ENCODE measurements at regions not wholly inside any gene's neighbourhood (a gene's known extent, or its start where the extent isn't known, plus 50 kb on each side); places are given as distances from the start of the nearest gene placed in this dataset.

DNA sequence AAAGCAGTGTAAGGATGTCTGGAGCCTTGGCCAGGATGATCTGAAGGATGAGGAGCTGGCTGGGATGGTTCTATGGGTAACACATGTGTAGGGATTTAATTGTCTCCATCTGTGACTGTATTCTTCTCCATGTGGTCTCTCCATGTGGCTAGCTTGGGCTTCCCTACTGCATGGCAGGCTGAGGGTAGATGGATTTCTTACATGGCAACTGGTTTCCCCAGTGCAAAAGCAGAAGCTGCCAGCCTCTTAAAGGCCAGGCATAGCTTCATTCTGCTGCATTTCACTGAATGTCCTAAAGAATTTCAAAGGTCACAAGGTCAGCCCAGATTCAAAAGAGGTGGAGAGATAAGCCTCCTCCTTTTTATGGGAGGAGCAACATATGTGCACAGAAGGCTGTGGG is 61.7 kb downstream of the XCL2 start:
- H3K4me3 ChIP-seq (replicated peaks; ENCODE audit: low read depth, low read length): no peak overlapping the region
- DNase-seq (ENCODE audit: extremely low read depth, insufficient read length): no peak
- no peaks in the 10 kb centered on the region for H3K27me3 ChIP-seq (replicated peaks; ENCODE audit: control insufficient read depth, insufficient read depth, low read length)
- TF ChIP-seq, protein P1, sequence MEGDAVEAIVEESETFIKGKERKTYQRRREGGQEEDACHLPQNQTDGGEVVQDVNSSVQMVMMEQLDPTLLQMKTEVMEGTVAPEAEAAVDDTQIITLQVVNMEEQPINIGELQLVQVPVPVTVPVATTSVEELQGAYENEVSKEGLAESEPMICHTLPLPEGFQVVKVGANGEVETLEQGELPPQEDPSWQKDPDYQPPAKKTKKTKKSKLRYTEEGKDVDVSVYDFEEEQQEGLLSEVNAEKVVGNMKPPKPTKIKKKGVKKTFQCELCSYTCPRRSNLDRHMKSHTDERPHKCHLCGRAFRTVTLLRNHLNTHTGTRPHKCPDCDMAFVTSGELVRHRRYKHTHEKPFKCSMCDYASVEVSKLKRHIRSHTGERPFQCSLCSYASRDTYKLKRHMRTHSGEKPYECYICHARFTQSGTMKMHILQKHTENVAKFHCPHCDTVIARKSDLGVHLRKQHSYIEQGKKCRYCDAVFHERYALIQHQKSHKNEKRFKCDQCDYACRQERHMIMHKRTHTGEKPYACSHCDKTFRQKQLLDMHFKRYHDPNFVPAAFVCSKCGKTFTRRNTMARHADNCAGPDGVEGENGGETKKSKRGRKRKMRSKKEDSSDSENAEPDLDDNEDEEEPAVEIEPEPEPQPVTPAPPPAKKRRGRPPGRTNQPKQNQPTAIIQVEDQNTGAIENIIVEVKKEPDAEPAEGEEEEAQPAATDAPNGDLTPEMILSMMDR (IDR thresholded peaks at IDR 0.05; ENCODE audit: insufficient read depth, low read length, poor library complexity, severe bottlenecking): no peak
- H3K36me3 ChIP-seq (ENCODE audit: control insufficient read depth, insufficient read depth, low read length): no peaks in the 10 kb centered on the region

DNA sequence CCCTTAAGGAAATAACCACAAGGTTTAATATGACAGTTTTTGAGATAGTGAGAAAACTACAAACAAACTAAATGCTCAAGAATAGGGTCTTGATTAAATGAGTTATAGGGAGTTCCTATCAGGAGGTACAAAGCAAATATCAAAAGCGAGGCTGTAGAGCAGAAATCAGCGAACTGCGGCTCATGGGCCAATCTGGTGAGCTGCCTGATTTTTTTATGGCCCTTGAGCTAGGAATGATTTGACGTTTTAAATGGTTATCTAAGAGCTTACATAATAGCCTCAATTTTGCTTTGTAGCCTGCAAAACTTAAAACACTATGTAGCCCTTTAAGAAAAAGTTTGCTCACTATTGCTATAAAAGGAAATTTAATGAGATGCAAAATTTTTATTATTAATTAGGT is 62.2 kb downstream of the XCL2 start:
- Histone ChIP-seq H3K36me3 (ENCODE audit: control insufficient read depth, insufficient read depth, low read length) (no peaks in the 10 kb centered on the region), H3K4me3 (replicated peaks; ENCODE audit: low read depth, low read length) (no peak overlapping the region), H3K27me3 (replicated peaks; ENCODE audit: control insufficient read depth, insufficient read depth, low read length) (no peaks in the 10 kb centered on the region)
- no peak for DNase-seq (ENCODE audit: extremely low read depth, insufficient read length)
- TF ChIP-seq, protein P1 (IDR thresholded peaks at IDR 0.05; ENCODE audit: insufficient read depth, low read length, poor library complexity, severe bottlenecking): no peak

DNA sequence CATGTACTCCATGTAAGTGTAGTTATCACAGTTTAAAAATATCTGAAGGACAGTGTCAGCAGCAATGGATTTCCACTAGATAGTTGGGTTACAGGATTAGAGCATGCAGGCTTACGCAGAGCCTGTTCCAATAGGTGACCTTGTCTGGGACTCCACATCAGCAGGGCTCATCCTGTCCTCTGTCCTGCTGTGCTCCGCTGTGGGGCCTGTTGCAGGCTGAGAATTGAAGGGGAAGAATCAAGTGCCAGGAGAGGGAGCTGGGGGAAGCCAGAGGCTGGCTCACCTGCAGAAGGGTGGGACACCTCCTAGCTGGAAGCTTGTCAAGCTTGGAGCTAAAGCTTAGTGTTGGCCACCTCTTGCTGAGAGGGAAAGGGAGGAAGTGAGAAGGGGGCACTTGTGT is 62.8 kb downstream of the XCL2 start:
- Histone ChIP-seq H3K36me3 (ENCODE audit: control insufficient read depth, insufficient read depth, low read length) (no peaks in the 10 kb centered on the region), H3K4me3 (replicated peaks; ENCODE audit: low read depth, low read length) (no peak overlapping the region), H3K27me3 (replicated peaks; ENCODE audit: control insufficient read depth, insufficient read depth, low read length) (no peaks in the 10 kb centered on the region)
- TF ChIP-seq, protein P1 (IDR thresholded peaks at IDR 0.05; ENCODE audit: insufficient read depth, low read length, poor library complexity, severe bottlenecking): no peak
- DNase-seq (ENCODE audit: extremely low read depth, insufficient read length): no peak

DNA sequence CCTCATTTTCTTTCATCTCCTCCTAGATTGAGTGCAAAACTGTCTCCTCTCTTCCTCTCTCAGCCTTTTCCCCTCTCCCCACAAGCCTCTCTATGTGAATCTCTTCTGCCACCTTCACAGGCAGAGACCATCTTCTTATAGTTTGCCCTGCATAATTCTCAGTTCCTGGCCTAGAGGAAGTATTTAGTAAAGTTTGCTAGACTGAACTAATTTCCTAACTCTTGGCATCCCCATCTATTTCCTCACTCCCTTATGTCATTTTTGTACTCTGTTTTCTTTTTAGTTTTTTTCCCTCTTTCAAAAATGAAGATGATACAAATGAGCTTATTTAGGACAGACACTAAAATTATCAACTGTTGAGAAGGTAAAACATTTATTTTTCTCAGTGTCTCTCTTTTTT is 66.0 kb downstream of the XCL2 start:
- TF ChIP-seq, protein P1 (IDR thresholded peaks at IDR 0.05; ENCODE audit: insufficient read depth, low read length, poor library complexity, severe bottlenecking): no peak
- DNase-seq (ENCODE audit: extremely low read depth, insufficient read length): no peak
- H3K27me3 ChIP-seq (replicated peaks; ENCODE audit: control insufficient read depth, insufficient read depth, low read length): no peaks in the 10 kb centered on the region
- no peaks in the 10 kb centered on the region for H3K36me3 ChIP-seq (ENCODE audit: control insufficient read depth, insufficient read depth, low read length)
- no peak overlapping the region for H3K4me3 ChIP-seq (replicated peaks; ENCODE audit: low read depth, low read length)

DNA sequence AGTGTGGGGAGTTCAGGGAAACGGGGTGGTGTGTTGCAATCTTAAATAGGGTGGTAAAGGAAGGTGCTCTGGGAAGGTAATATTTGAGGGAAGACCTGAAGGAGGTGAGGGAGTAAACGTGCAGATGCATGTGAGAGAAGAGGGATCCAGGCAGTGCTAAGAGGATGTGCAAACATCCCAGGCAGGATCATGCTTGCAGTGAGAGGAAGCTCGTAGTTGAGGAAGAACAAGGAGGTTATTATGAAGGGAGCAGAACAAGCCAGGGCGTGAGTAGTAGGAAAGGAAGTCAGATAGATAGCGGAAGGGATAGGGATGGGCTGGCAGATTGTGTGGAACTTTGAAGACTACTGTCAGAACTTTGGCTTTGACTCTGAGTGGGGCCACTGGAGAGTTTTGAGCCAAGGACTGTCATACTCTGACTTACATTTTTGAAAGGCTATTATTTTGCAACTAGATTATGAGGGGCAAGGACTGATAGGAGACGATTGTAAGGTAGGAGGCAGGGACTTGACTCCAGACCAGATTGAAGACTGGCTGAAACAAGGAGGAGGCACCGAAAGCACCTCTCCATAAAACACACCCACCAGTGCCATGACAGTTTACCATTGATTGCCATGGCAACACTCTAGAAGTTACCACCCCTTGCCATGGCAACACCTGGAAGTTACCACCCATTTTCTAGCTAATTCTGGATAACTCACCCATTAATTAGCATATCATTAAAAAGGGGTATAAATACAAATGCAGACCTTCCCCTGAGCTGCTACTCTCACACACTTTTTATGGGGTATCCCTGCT is 67.0 kb downstream of the XCL2 start:
- TF ChIP-seq, protein P1 (IDR thresholded peaks at IDR 0.05; ENCODE audit: insufficient read depth, low read length, poor library complexity, severe bottlenecking): no peak
- no peaks in the 10 kb centered on the region for H3K27me3 ChIP-seq (replicated peaks; ENCODE audit: control insufficient read depth, insufficient read depth, low read length)
- no peaks in the 10 kb centered on the region for H3K36me3 ChIP-seq (ENCODE audit: control insufficient read depth, insufficient read depth, low read length)
- DNase-seq (ENCODE audit: extremely low read depth, insufficient read length): no peak
- no peak overlapping the region for H3K4me3 ChIP-seq (replicated peaks; ENCODE audit: low read depth, low read length)
